ENCODE measurements at regions not wholly inside any gene's neighbourhood (a gene's known extent, or its start where the extent isn't known, plus 50 kb on each side); places are given as distances from the start of the nearest gene placed in this dataset.
"Not testable (repeated sequence)": the region's sequence is repeated elsewhere in the genome, so short reads cannot be mapped to it uniquely, and the experiment has no call there.

- Mint-ChIP-seq H3K9me3 (peaks cover 6% of the 10 kb centered on the region), H3K36me3 (no peaks in the 10 kb centered on the region), H3K27ac (no peak overlapping the region), H3K4me3 (no peak overlapping the region), H3K27me3 (peaks cover 3% of the 10 kb centered on the region), H3K4me1 (no peaks in the 10 kb centered on the region)
These were observed 458.9 kb upstream of the STXBP6 start for GRCh38 chr14:25508845-25509244.

GRCh38 chr14:25501749-25502148, 451.8 kb upstream of the STXBP6 start:
- no peaks in the 10 kb centered on the region for H3K9me3 Mint-ChIP-seq

GRCh38 chr14:25488961-25489360, 439.0 kb upstream of the STXBP6 start:
- no peaks in the 10 kb centered on the region for H3K27me3 Mint-ChIP-seq

More at GRCh38 chr14:25501749-25502148, 451.8 kb upstream of the STXBP6 start:
- no peaks in the 10 kb centered on the region for H3K36me3 Mint-ChIP-seq
- no peak overlapping the region for H3K27ac Mint-ChIP-seq
- H3K4me1 Mint-ChIP-seq: no peaks in the 10 kb centered on the region
- no peaks in the 10 kb centered on the region for H3K27me3 Mint-ChIP-seq
- H3K4me3 Mint-ChIP-seq: no peak overlapping the region

GRCh38 chr14:25485381-25485780, 435.4 kb upstream of the STXBP6 start:
- Mint-ChIP-seq H3K36me3 (no peaks in the 10 kb centered on the region), H3K27me3 (no peaks in the 10 kb centered on the region), H3K9me3 (no peaks in the 10 kb centered on the region), H3K4me1 (no peaks in the 10 kb centered on the region), H3K27ac (no peak overlapping the region), H3K4me3 (no peak overlapping the region)

More at GRCh38 chr14:25488961-25489360, 439.0 kb upstream of the STXBP6 start:
- H3K9me3 Mint-ChIP-seq: no peaks in the 10 kb centered on the region
- no peak overlapping the region for H3K4me3 Mint-ChIP-seq
- H3K27ac Mint-ChIP-seq: no peak overlapping the region
- no peaks in the 10 kb centered on the region for H3K4me1 Mint-ChIP-seq
- no peaks in the 10 kb centered on the region for H3K36me3 Mint-ChIP-seq

GRCh38 chr14:25484906-25485305, 435.0 kb upstream of the STXBP6 start:
- H3K4me3 Mint-ChIP-seq: no peak overlapping the region

GRCh38 chr14:25484235-25484634, 434.3 kb upstream of the STXBP6 start:
- H3K27me3 Mint-ChIP-seq: no peaks in the 10 kb centered on the region
- no peak overlapping the region for H3K27ac Mint-ChIP-seq
- no peaks in the 10 kb centered on the region for H3K4me1 Mint-ChIP-seq
- no peaks in the 10 kb centered on the region for H3K36me3 Mint-ChIP-seq
- no peaks in the 10 kb centered on the region for H3K9me3 Mint-ChIP-seq
- no peak overlapping the region for H3K4me3 Mint-ChIP-seq

More at GRCh38 chr14:25484906-25485305, 435.0 kb upstream of the STXBP6 start:
- no peaks in the 10 kb centered on the region for H3K9me3 Mint-ChIP-seq
- H3K27me3 Mint-ChIP-seq: no peaks in the 10 kb centered on the region
- H3K36me3 Mint-ChIP-seq: no peaks in the 10 kb centered on the region
- H3K4me1 Mint-ChIP-seq: no peaks in the 10 kb centered on the region
- no peak overlapping the region for H3K27ac Mint-ChIP-seq

- Mint-ChIP-seq H3K4me1 (no peaks in the 10 kb centered on the region), H3K27ac (no peak overlapping the region), H3K27me3 (no peaks in the 10 kb centered on the region), H3K4me3 (no peak overlapping the region), H3K9me3 (peaks cover 8% of the 10 kb centered on the region), H3K36me3 (no peaks in the 10 kb centered on the region)
These were observed 427.6 kb upstream of the STXBP6 start for GRCh38 chr14:25477316-25478098.

- no peaks in the 10 kb centered on the region for H3K4me1 Mint-ChIP-seq
- H3K36me3 Mint-ChIP-seq: no peaks in the 10 kb centered on the region
- no peaks in the 10 kb centered on the region for H3K27me3 Mint-ChIP-seq
- no peak overlapping the region for H3K4me3 Mint-ChIP-seq
- H3K9me3 Mint-ChIP-seq: no peaks in the 10 kb centered on the region
- H3K27ac Mint-ChIP-seq: no peak overlapping the region
These were observed 422.8 kb upstream of the STXBP6 start for GRCh38 chr14:25472700-25473099.

GRCh38 chr14:25464772-25465171, 414.8 kb upstream of the STXBP6 start:
- Mint-ChIP-seq H3K27me3 (no peaks in the 10 kb centered on the region), H3K36me3 (no peaks in the 10 kb centered on the region), H3K9me3 (no peaks in the 10 kb centered on the region), H3K4me3 (no peak overlapping the region), H3K4me1 (no peaks in the 10 kb centered on the region), H3K27ac (no peak overlapping the region)

GRCh38 chr14:25464078-25464477, 414.1 kb upstream of the STXBP6 start:
- no peaks in the 10 kb centered on the region for H3K9me3 Mint-ChIP-seq
- no peak overlapping the region for H3K27ac Mint-ChIP-seq
- H3K27me3 Mint-ChIP-seq: no peaks in the 10 kb centered on the region
- no peak overlapping the region for H3K4me3 Mint-ChIP-seq
- H3K4me1 Mint-ChIP-seq: no peaks in the 10 kb centered on the region
- no peaks in the 10 kb centered on the region for H3K36me3 Mint-ChIP-seq

GRCh38 chr14:25463480-25463879, 413.5 kb upstream of the STXBP6 start:
- Mint-ChIP-seq H3K9me3 (no peaks in the 10 kb centered on the region), H3K36me3 (no peaks in the 10 kb centered on the region), H3K27me3 (no peaks in the 10 kb centered on the region), H3K27ac (no peak overlapping the region), H3K4me3 (no peak overlapping the region), H3K4me1 (no peaks in the 10 kb centered on the region)

- Mint-ChIP-seq H3K9me3 (no peaks in the 10 kb centered on the region), H3K4me3 (no peak overlapping the region), H3K36me3 (no peaks in the 10 kb centered on the region), H3K27me3 (no peaks in the 10 kb centered on the region), H3K4me1 (no peaks in the 10 kb centered on the region), H3K27ac (no peak overlapping the region)
These were observed 411.8 kb upstream of the STXBP6 start for GRCh38 chr14:25461780-25462179.

- no peak overlapping the region for H3K4me3 Mint-ChIP-seq
- H3K27me3 Mint-ChIP-seq: no peaks in the 10 kb centered on the region
These were observed 394.4 kb upstream of the STXBP6 start for GRCh38 chr14:25444381-25444780.

GRCh38 chr14:25440382-25440781, 390.4 kb upstream of the STXBP6 start:
- not testable (repeated sequence) for H3K4me1 Mint-ChIP-seq, H3K36me3 Mint-ChIP-seq, H3K27ac Mint-ChIP-seq, H3K27me3 Mint-ChIP-seq, H3K4me3 Mint-ChIP-seq
- H3K9me3 Mint-ChIP-seq: peaks cover 26% of the 10 kb centered on the region

More at GRCh38 chr14:25444381-25444780, 394.4 kb upstream of the STXBP6 start:
- Mint-ChIP-seq H3K36me3 (no peaks in the 10 kb centered on the region), H3K9me3 (peaks cover 19% of the 10 kb centered on the region), H3K27ac (no peak overlapping the region), H3K4me1 (no peaks in the 10 kb centered on the region)

- no peak overlapping the region for H3K4me3 Mint-ChIP-seq
- H3K4me1 Mint-ChIP-seq: no peaks in the 10 kb centered on the region
- H3K36me3 Mint-ChIP-seq: no peaks in the 10 kb centered on the region
- no peaks in the 10 kb centered on the region for H3K27me3 Mint-ChIP-seq
- H3K27ac Mint-ChIP-seq: no peak overlapping the region
- peaks cover 14% of the 10 kb centered on the region for H3K9me3 Mint-ChIP-seq
These were observed 387.0 kb upstream of the STXBP6 start for GRCh38 chr14:25436906-25437305.

GRCh38 chr14:25436288-25436875, 386.4 kb upstream of the STXBP6 start:
- H3K9me3 Mint-ChIP-seq: peaks cover 14% of the 10 kb centered on the region
- H3K36me3 Mint-ChIP-seq: no peaks in the 10 kb centered on the region
- no peaks in the 10 kb centered on the region for H3K4me1 Mint-ChIP-seq
- H3K27me3 Mint-ChIP-seq: no peaks in the 10 kb centered on the region
- H3K27ac Mint-ChIP-seq: no peak overlapping the region
- no peak overlapping the region for H3K4me3 Mint-ChIP-seq

Data from activated naive CD4-positive, alpha-beta T cell treated with anti-CD3 and anti-CD28 coated beads, Interleukin-2, amount 50 U/mL, for 24 hours (primary cell).